ENCODE measurements at regions not wholly inside any gene's neighbourhood (a gene's known extent, or its start where the extent isn't known, plus 50 kb on each side); places are given as distances from the start of the nearest gene placed in this dataset.
A peak's percentile ranks its signal among the peaks of the same experiment; 100 is the strongest.

GRCh38 chr2:156087875-156088274, 244.6 kb downstream of the NR4A2 start:
- DNase-seq: peak; percentile 88

DNA sequence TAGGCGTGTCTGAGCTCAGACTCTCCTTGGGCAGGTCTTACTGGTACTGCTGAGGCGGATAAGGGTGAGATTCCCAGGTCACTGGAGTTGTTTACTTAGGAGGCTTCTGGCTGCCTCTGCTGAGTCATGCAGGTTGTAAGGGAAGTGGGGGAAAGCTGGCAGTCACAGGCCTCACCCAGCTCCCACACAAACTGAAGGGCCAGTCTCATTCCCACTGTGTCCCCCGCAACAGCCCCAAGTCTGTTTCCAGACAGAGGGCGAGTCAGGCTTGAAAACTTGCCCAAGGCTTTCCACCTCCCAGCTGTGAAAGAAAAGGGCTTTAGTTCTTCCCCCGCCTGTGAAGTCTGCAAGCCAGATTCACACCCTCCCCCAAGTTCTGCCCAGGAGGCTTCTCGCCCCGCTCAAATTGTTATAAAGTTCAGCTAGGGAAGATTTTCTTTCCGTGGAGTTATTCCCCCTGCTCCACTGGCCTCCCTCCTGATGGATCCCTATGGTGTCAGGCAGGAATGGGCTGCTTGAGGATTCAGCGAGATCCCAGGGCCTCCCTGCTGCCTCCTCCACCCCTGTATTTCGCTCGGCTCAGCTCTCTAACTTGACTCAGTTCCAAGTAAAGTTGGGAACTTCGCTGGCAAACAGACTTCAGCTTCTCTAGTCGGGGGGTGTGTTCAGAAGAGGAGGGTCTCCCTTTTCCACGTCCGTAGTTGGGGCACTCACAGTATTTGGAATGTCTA, 248.6 kb downstream of the NR4A2 start:
- no peak for DNase-seq

GRCh38 chr2:156079845-156080244, 252.7 kb downstream of the NR4A2 start:
- DNase-seq: no peak

DNA sequence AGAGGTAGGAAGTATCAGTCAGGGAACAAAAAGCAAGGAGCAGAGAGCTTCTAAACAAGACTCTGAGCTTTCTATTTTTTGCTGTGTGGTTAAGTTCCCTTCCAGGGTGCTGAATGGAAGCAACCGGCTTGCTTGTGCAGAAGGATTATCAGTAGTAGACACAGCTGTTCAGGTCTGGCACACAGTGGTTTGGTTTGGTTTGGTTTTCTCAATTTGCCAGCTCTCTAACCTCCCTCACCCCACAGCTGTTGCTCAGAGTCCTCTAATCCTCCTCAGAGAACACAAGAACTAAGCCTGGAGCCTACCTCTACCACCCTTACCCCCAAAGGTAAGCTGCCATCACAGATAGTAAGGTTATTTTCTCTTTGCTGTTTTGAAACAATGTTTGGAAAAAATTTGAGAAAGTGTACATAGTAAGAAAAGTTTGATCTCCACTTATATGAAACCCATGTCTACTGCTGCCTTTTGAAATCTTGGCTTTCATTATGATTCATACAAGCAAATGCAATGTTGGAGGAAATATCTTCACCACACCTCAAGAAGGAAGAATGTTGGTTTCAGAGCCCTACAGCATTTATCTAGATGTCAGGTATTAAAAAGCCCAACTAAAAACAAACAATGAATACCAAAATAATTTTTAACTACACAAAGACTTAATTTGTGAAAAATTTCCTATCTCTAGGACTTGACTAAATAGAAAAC, 255.3 kb downstream of the NR4A2 start:
- no peak for DNase-seq

DNA sequence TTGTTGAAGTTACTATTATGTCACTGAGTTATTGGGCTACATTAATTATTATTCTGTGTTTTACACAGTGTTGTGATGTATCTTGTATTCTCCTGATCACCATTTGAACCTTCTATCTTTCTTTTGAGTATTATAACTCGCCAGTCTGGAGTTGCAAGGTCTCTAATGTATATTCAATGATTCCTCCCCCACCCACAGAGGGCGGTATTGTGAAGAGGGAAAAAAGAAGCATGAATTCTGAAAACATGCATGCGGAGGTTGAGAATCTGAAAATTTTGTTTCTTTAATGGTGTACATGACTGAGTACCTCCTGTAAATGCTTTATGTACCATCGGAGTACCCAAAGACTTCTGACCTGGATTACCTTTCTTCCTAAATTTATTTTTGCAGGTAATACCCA, 266.6 kb downstream of the NR4A2 start:
- no peak for DNase-seq

GRCh38 chr2:156064540-156064939, 268.0 kb downstream of the NR4A2 start:
- DNase-seq: no peak

- DNase-seq: no peak
These were observed 274.9 kb downstream of the NR4A2 start for GRCh38 chr2:156057647-156058046.

DNA sequence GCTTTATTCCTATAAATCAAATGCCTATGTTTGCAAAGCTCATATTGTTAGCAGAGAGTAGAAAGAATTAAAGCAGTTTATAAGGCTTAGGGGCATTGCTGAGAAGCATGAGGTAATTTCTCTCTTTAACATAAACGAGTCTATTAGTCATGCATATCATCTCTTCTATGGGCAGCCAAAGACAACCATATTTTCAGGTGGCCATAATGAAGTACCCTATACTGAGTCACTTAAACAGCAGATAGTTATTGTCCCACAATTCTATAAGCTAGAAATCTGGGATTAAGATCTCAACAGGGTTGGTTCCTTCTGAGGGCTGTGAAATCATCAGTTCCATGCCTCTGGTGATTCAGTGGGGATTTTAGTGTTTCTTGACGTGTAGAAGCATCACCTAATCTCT, 277.5 kb downstream of the NR4A2 start:
- DNase-seq: no peak

GRCh38 chr2:156046900-156047299, 285.6 kb downstream of the NR4A2 start:
- no peak for DNase-seq

- DNase-seq: no peak
These were observed 289.6 kb downstream of the NR4A2 start for GRCh38 chr2:156042895-156043294.

- no peak for DNase-seq
These were observed 294.5 kb downstream of the NR4A2 start for GRCh38 chr2:156038021-156038420.

DNA sequence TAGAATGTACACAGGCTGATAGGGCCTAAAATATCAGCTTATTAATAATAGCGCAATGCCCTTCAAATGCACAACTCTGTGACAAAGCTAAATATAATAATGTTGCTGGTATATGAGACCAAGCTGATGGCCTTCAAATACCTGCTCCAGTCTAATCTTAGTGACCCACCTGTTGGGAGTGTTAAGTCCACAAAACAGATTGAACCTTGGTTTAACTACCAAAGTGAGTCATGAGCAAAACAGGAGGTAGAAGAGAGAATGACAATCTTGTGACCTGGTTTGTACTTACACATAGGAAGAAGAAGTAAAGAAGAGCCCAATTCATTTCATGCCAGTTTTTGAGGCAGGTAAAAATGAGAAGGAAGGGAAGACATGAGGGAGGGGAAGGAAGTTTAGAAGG, 295.0 kb downstream of the NR4A2 start:
- DNase-seq: no peak

GRCh38 chr2:156031121-156031520, 301.4 kb downstream of the NR4A2 start:
- no peak for DNase-seq

DNA sequence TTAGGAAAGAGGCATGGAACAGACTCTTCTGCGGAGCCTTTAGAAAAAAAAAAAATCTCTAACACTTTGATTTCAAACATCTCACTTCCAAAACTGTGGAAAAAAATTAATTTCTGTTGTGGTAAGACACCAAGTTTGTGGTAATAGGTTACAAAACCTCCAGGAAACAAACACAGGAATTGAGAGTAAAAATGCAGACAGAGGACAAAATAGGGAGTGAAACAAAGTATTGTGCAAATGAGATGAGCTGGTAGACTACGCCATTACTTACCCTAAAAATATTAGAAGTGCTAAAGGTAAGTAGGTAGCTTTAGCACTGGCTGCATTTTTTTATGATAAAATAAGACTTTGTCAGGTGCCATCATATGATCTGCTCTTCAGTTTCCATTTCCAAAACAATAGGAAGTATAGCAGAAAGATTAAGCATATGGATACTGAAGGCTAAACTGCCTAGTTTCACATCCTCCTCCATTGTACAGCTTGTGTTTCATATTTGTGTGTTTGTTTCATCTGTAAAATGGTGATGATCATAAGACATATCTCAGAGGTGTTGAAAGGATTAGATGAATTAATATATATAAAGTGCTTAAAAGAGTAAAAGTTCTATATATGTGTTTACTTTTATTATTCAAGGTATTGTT, 309.2 kb downstream of the NR4A2 start:
- no peak for DNase-seq

- DNase-seq: no peak
These were observed 311.1 kb downstream of the NR4A2 start for GRCh38 chr2:156021146-156022040.

GRCh38 chr2:156019341-156019740, 313.2 kb downstream of the NR4A2 start:
- DNase-seq: no peak

- no peak for DNase-seq
These were observed 315.1 kb downstream of the NR4A2 start for GRCh38 chr2:156017341-156017885.

GRCh38 chr2:156009293-156009692, 323.2 kb downstream of the NR4A2 start:
- DNase-seq: no peak

GRCh38 chr2:156006721-156007618, 325.6 kb downstream of the NR4A2 start:
- DNase-seq: no peak

GRCh38 chr2:156005999-156006712, 326.4 kb downstream of the NR4A2 start:
- no peak for DNase-seq

DNA sequence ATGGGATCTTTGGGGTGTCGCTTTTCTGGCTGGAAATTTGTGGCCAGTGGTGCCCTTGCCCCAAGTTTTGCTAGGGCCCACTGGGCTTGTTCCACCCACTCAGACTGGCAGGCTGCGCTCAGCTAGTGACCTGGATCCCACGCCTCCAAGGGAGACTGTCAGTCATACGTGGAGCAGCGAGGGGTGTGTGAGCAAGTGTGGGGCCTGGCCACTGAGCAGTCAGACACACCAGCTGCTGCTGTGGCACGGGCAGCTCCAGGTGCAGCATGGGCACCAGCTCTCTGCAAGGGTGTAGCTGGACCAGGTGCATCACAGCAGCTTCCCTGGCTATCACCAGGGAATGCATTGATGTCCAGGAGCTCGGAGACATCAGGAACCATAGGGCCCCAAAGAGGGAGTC, 327.0 kb downstream of the NR4A2 start:
- no peak for DNase-seq
